HepG2 (cell line): ENCODE measurements at regions not wholly inside any gene's neighbourhood (a gene's known extent, or its start where the extent isn't known, plus 50 kb on each side); places are given as distances from the start of the nearest gene placed in this dataset.

ENCODE experiments used
- ATAC-seq: fragments of 200-7000 bp; cut with Tn5 transposase; 3 replicates; pipeline ENCODE4 v1.9.1; 2020; ENCODE audit warnings: mild to moderate bottlenecking, moderate library complexity
- BruUV-seq: library from RNA; stranded (reverse); fragments of 400-500 nt; replicated peaks from 2 replicates; lab custom pipeline; 2021; lab: Mats Ljungman, UMichigan
- CTCF ChIA-PET: fragments of 300-600 bp; formaldehyde crosslinking; extraction: SDS; loops from one replicate; lab custom pipeline; 2021; ENCODE audit warnings: low total read pairs, inconsistent platforms, low intra/inter-chr PET ratio; lab: Yijun Ruan, JAX
- POLR2A ChIA-PET: fragments of 350-600 bp; sonication (Branson Sonifier 250); formaldehyde crosslinking; loops from one replicate; lab custom pipeline; 2020; ENCODE audit warnings: antibody characterized with exemption, inconsistent platforms; lab: Yijun Ruan, JAX
- DNase-seq: peaks from one replicate; pipeline ENCODE4 v3.0.0-alpha.2; 2015; ENCODE audit warnings: low spot score
- FAIRE-seq: peaks from 3 replicates; lab custom pipeline; 2011; peaks lifted over from hg19 to GRCh38; lab: Jason Lieb, UNC
- H2AFZ ChIP-seq: one replicate; pipeline ENCODE4 v1.6.1; 2011; ENCODE audit warnings: low read length, inconsistent platforms
- H3K27ac ChIP-seq: fragments of 300-600 bp; 3 replicates; pipeline ENCODE4 v1.8.0; 2011; ENCODE audit warnings: mixed run types, mild to moderate bottlenecking, mixed read lengths, low read length, inconsistent platforms; ENCODE audit not compliant: insufficient read depth; ENCODE audit errors: extremely low read length
- H3K27me3 ChIP-seq, 2 experiments: fragments of 200-600 bp in 1 of 2; 2 replicates in 1 of 2; 3 replicates in 1 of 2; pipeline versions ENCODE4 v1.6.0 to v1.8.0; 2011; ENCODE audit warnings: low read length in 2 of 2, mild to moderate bottlenecking in 2 of 2, moderate library complexity in 2 of 2, inconsistent platforms in 1 of 2; ENCODE audit not compliant: insufficient read depth in 2 of 2, control insufficient read depth in 1 of 2
- H3K36me3 ChIP-seq, 2 experiments: fragments of 200-600 bp in 1 of 2; replicated peaks in 1 of 2; 2 replicates in 1 of 2; 3 replicates in 1 of 2; pipeline versions ENCODE4 v1.5.1 to v1.8.0; 2011; ENCODE audit warnings: low read length in 2 of 2, inconsistent platforms in 1 of 2; ENCODE audit not compliant: insufficient read depth in 2 of 2, control insufficient read depth in 1 of 2
- H3K4me1 ChIP-seq: 2 replicates; pipeline ENCODE4 v1.5.1; 2012; ENCODE audit warnings: low read length, inconsistent platforms; ENCODE audit not compliant: insufficient read depth
- H3K4me2 ChIP-seq: 2 replicates; pipeline ENCODE4 v1.6.0; 2011; ENCODE audit warnings: low read depth, low read length, inconsistent platforms
- H3K4me3 ChIP-seq, 3 experiments: fragments of 200-600 bp in 1 of 3; sonication (generic), shearing (Covaris generic) in 1 of 3; replicated peaks in 1 of 3; 2 replicates each; pipeline ENCODE4 v1.5.1; 2011 to 2016; ENCODE audit warnings: low read length in 3 of 3, inconsistent platforms in 2 of 3, low read depth in 2 of 3, mild to moderate bottlenecking in 2 of 3, control low read depth in 1 of 3, mixed read lengths in 1 of 3; ENCODE audit not compliant: insufficient read depth in 1 of 3
- H3K79me2 ChIP-seq: one replicate; pipeline ENCODE4 v1.6.1; 2011; ENCODE audit warnings: low read length, inconsistent platforms; ENCODE audit not compliant: insufficient read depth
- H3K9ac ChIP-seq: 2 replicates; pipeline ENCODE4 v1.6.0; 2011; ENCODE audit warnings: mild to moderate bottlenecking, low read depth, low read length, inconsistent platforms; ENCODE audit not compliant: insufficient read depth
- H3K9me3 ChIP-seq: 2 replicates; pipeline ENCODE4 v1.5.1; 2012; ENCODE audit warnings: mild to moderate bottlenecking, low read length
- H4K20me1 ChIP-seq: 2 replicates; pipeline ENCODE4 v1.6.0; 2011; ENCODE audit warnings: inconsistent platforms, mild to moderate bottlenecking, low read length, moderate library complexity; ENCODE audit not compliant: insufficient read depth
- FOSL2 ChIP-seq: sonication (generic); formaldehyde crosslinking; IDR thresholded peaks from 2 replicates; pipeline ENCODE4 v1.4.0; 2020; ENCODE audit warnings: missing genetic modification reagents
- FOXM1 ChIP-seq: sonication (generic); formaldehyde crosslinking; IDR thresholded peaks from 2 replicates; pipeline ENCODE4 v1.5.0; 2020; ENCODE audit warnings: missing genetic modification reagents
- HNRNPUL1 ChIP-seq: fragments of 200-400 bp; formaldehyde crosslinking; IDR thresholded peaks from 2 replicates; pipeline ENCODE4 v1.6.1; 2017; ENCODE audit warnings: low read depth, mild to moderate bottlenecking, low read length, moderate library complexity
- KDM3A ChIP-seq: IDR thresholded peaks from 2 replicates; pipeline ENCODE4 v1.6.1; 2018; ENCODE audit warnings: low read depth, missing compliant biosample characterization
- KLF13 ChIP-seq: sonication (generic); formaldehyde crosslinking; IDR thresholded peaks from 2 replicates; pipeline ENCODE4 v1.4.0; 2020; ENCODE audit warnings: mild to moderate bottlenecking, missing genetic modification reagents
- MAF1 ChIP-seq: sonication (generic); formaldehyde crosslinking; IDR thresholded peaks from 2 replicates; pipeline ENCODE4 v1.5.0; 2020; ENCODE audit warnings: missing genetic modification reagents, borderline replicate concordance
- NFKB2 ChIP-seq: sonication (generic); formaldehyde crosslinking; IDR thresholded peaks from 2 replicates; pipeline ENCODE4 v1.4.0; 2020; ENCODE audit warnings: missing genetic modification reagents, borderline replicate concordance
- PAX8 ChIP-seq: sonication (generic); formaldehyde crosslinking; IDR thresholded peaks from 2 replicates; pipeline ENCODE4 v1.8.0; 2022; ENCODE audit warnings: mild to moderate bottlenecking, missing genetic modification reagents, borderline replicate concordance
- PHF20 ChIP-seq: sonication (generic); formaldehyde crosslinking; IDR thresholded peaks from 2 replicates; pipeline ENCODE4 v1.5.0; 2020; ENCODE audit warnings: mild to moderate bottlenecking, missing genetic modification reagents
- ZNF232 ChIP-seq: sonication (generic); formaldehyde crosslinking; IDR thresholded peaks from 2 replicates; pipeline ENCODE4 v1.4.0; 2020; ENCODE audit warnings: missing genetic modification reagents, borderline replicate concordance
- ZNF235 ChIP-seq: sonication (generic); formaldehyde crosslinking; IDR thresholded peaks from 2 replicates; pipeline ENCODE4 v1.8.1; 2023; ENCODE audit warnings: mild to moderate bottlenecking, missing genetic modification reagents, borderline replicate concordance
- ZNF317 ChIP-seq: sonication (generic); formaldehyde crosslinking; IDR thresholded peaks from 2 replicates; pipeline ENCODE4 v1.5.0; 2020; ENCODE audit warnings: mild to moderate bottlenecking, missing genetic modification reagents
- ZNF781 ChIP-seq: sonication (generic); formaldehyde crosslinking; IDR thresholded peaks from 2 replicates; pipeline ENCODE4 v1.5.1; 2020; ENCODE audit warnings: borderline replicate concordance, mild to moderate bottlenecking, missing genetic modification reagents; ENCODE audit errors: not compliant biosample characterization
- ZNF891 ChIP-seq: sonication (generic); formaldehyde crosslinking; IDR thresholded peaks from 2 replicates; pipeline ENCODE4 v1.5.0; 2020; ENCODE audit warnings: mild to moderate bottlenecking, missing genetic modification reagents
- ZSCAN30 ChIP-seq: sonication (generic); formaldehyde crosslinking; IDR thresholded peaks from 2 replicates; pipeline ENCODE4 v1.5.0; 2020; ENCODE audit warnings: mild to moderate bottlenecking, missing genetic modification reagents
- WGBS: methylation state at CpG from one replicate; pipeline ENCODE4 v1.1.6; 2017; ENCODE audit warnings: low lambda C conversion rate; 5-methylcytosine and 5-hydroxymethylcytosine counted together
- in situ Hi-C: cut with HindIII; loops from 2 replicates; pipeline ENCODE4 v1.10.0; 2017; ENCODE audit warnings: low pct_unique_long_range_greater_than_20kb; ENCODE audit not compliant: extremely low pct_ligation_motif_present
- intact Hi-C: fragments of 100-400 bp; cut with micrococcal nuclease; formaldehyde crosslinking; loops from one replicate; pipeline ENCODE4 v1.10.0; 2022; ENCODE audit not compliant: unreplicated experiment
- TF ChIP-seq, protein P1 (sequence below): sonication (generic); formaldehyde crosslinking; IDR thresholded peaks from 2 replicates; pipeline ENCODE4 v1.4.0; 2020; ENCODE audit warnings: mild to moderate bottlenecking, missing genetic modification reagents
- TF ChIP-seq, protein P2 (sequence below): sonication (generic); formaldehyde crosslinking; IDR thresholded peaks from 2 replicates; pipeline ENCODE4 v1.5.1; 2020; ENCODE audit warnings: mild to moderate bottlenecking, missing genetic modification reagents, moderate library complexity
- TF ChIP-seq, protein P3 (sequence below): fragments of 450-650 bp; IDR thresholded peaks from 2 replicates; pipeline ENCODE4 v1.6.1; 2016

DNA sequence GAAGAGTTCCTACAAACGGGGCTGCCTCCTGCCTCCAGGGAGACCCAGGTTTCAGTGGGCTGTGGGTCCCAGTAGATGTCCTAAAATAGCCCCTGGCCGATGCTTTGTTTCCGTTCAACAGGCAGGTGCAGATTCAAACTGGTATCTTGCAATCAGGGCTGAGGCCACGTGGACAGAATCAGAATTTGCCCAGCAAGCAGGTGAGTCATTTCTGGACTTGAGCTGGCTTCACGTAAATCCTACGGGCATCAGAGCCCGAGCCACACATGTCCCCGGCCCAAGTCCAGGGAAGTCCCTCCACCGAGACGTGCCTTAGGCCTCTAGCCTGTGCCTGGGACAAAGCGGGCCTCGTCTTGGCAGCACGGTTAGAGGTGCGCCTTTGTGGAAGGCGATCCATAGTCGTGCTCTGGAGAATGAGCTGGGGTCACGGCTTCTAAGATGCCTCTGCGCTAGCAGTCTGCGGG is 101.6 kb upstream of the FRMD1 start:
- Histone ChIP-seq H3K4me2 (no peak overlapping the region), H3K27me3 (peaks cover 10 to 71% of the 10 kb centered on the region in 2 experiments; a peak in 4 of 5 replicates), H3K36me3 (no peaks in the 10 kb centered on the region), H3K79me2 (no peaks in the 10 kb centered on the region), H3K9me3 (no peaks in the 10 kb centered on the region), H3K4me1 (no peaks in the 10 kb centered on the region), H2AFZ (no peak overlapping the region), H4K20me1 (no peaks in the 10 kb centered on the region), H3K9ac (no peak overlapping the region), H3K4me3 (no peak overlapping the region), H3K27ac (no peak overlapping the region)
- TF ChIP-seq, protein P1, sequence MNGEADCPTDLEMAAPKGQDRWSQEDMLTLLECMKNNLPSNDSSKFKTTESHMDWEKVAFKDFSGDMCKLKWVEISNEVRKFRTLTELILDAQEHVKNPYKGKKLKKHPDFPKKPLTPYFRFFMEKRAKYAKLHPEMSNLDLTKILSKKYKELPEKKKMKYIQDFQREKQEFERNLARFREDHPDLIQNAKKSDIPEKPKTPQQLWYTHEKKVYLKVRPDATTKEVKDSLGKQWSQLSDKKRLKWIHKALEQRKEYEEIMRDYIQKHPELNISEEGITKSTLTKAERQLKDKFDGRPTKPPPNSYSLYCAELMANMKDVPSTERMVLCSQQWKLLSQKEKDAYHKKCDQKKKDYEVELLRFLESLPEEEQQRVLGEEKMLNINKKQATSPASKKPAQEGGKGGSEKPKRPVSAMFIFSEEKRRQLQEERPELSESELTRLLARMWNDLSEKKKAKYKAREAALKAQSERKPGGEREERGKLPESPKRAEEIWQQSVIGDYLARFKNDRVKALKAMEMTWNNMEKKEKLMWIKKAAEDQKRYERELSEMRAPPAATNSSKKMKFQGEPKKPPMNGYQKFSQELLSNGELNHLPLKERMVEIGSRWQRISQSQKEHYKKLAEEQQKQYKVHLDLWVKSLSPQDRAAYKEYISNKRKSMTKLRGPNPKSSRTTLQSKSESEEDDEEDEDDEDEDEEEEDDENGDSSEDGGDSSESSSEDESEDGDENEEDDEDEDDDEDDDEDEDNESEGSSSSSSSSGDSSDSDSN (CRISPR knock-in tag), result no peak
- TF ChIP-seq HNRNPUL1 (no peak), KDM3A (CRISPR knock-in tag) (no peak), ZSCAN30 (CRISPR knock-in tag) (no peak), ZNF317 (CRISPR knock-in tag) (no peak), PHF20 (no peak), NFKB2 (no peak), ZNF232 (no peak), PAX8 (CRISPR knock-in tag) (no peak), ZNF891 (CRISPR knock-in tag) (no peak), FOXM1 (no peak), ZNF235 (no peak), KLF13 (no peak), FOSL2 (CRISPR knock-in tag) (peak; percentile 54; the same call in 1 of the 2 replicates), MAF1 (no peak), ZNF781 (no peak)
- TF ChIP-seq, protein P2, sequence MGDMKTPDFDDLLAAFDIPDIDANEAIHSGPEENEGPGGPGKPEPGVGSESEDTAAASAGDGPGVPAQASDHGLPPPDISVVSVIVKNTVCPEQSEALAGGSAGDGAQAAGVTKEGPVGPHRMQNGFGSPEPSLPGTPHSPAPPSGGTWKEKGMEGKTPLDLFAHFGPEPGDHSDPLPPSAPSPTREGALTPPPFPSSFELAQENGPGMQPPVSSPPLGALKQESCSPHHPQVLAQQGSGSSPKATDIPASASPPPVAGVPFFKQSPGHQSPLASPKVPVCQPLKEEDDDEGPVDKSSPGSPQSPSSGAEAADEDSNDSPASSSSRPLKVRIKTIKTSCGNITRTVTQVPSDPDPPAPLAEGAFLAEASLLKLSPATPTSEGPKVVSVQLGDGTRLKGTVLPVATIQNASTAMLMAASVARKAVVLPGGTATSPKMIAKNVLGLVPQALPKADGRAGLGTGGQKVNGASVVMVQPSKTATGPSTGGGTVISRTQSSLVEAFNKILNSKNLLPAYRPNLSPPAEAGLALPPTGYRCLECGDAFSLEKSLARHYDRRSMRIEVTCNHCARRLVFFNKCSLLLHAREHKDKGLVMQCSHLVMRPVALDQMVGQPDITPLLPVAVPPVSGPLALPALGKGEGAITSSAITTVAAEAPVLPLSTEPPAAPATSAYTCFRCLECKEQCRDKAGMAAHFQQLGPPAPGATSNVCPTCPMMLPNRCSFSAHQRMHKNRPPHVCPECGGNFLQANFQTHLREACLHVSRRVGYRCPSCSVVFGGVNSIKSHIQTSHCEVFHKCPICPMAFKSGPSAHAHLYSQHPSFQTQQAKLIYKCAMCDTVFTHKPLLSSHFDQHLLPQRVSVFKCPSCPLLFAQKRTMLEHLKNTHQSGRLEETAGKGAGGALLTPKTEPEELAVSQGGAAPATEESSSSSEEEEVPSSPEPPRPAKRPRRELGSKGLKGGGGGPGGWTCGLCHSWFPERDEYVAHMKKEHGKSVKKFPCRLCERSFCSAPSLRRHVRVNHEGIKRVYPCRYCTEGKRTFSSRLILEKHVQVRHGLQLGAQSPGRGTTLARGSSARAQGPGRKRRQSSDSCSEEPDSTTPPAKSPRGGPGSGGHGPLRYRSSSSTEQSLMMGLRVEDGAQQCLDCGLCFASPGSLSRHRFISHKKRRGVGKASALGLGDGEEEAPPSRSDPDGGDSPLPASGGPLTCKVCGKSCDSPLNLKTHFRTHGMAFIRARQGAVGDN (CRISPR knock-in tag), result peak; percentile 11; the same call in 1 of the 2 replicates
- TF ChIP-seq, protein P3, sequence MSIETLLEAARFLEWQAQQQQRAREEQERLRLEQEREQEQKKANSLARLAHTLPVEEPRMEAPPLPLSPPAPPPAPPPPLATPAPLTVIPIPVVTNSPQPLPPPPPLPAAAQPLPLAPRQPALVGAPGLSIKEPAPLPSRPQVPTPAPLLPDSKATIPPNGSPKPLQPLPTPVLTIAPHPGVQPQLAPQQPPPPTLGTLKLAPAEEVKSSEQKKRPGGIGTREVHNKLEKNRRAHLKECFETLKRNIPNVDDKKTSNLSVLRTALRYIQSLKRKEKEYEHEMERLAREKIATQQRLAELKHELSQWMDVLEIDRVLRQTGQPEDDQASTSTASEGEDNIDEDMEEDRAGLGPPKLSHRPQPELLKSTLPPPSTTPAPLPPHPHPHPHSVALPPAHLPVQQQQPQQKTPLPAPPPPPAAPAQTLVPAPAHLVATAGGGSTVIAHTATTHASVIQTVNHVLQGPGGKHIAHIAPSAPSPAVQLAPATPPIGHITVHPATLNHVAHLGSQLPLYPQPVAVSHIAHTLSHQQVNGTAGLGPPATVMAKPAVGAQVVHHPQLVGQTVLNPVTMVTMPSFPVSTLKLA, result 0 out of 2 replicates have a peak, but pooled peaks have one; percentile 20
- FAIRE-seq, result no peak
- POLR2A ChIA-PET, result no interaction called here
- CTCF ChIA-PET, result no interaction called here
- in situ Hi-C loops (no loop called here), intact Hi-C loops (no loop called here)
- 40% methylated on average over 10 of the region's 19 CpGs for WGBS
- BruUV-seq, result no TSS peak
- DNase-seq, result no peak
- no peak; the same call in 2 of the 3 replicates for ATAC-seq
